H1 (cell line): ENCODE measurements at regions not wholly inside any gene's neighbourhood (a gene's known extent, or its start where the extent isn't known, plus 50 kb on each side); places are given as distances from the start of the nearest gene placed in this dataset.

Source experiments
- CTCF ChIA-PET: fragments of 300-600 bp; sonication (Branson Sonifier 250); formaldehyde crosslinking; loops from one replicate; lab custom pipeline; 2021; ENCODE audit not compliant: partially characterized antibody; lab: Charles Lee
- POLR2A ChIA-PET: fragments of 300-600 bp; sonication (Branson Sonifier 250); formaldehyde crosslinking; loops from one replicate; lab custom pipeline; 2021; ENCODE audit warnings: inconsistent platforms; ENCODE audit not compliant: partially characterized antibody; lab: Charles Lee
- DNase-seq, 2 experiments: peaks; one replicate each; pipeline versions ENCODE4 v3.0.0 to v3.0.0-alpha.2; 2010 to 2022; ENCODE audit warnings: low spot score in 2 of 2, low read depth in 1 of 2, mixed read lengths in 1 of 2
- FAIRE-seq: peaks from 2 replicates; lab custom pipeline; 2011; peaks lifted over from hg19 to GRCh38; lab: Jason Lieb, UNC
- H2AFZ ChIP-seq: 2 replicates; pipeline ENCODE4 v1.8.1; 2012; ENCODE audit warnings: low read length, inconsistent platforms
- H2AK5ac ChIP-seq: 2 replicates; pipeline ENCODE4 v1.6.1; 2013; ENCODE audit warnings: low read depth, low read length
- H2BK120ac ChIP-seq: replicated peaks from 2 replicates; pipeline ENCODE3; 2013; ENCODE audit warnings: low read depth, low read length, inconsistent platforms
- H2BK12ac ChIP-seq: 2 replicates; pipeline ENCODE4 v1.6.1; 2013; ENCODE audit warnings: low read depth, low read length
- H2BK15ac ChIP-seq: 2 replicates; pipeline ENCODE4 v1.6.1; 2013; ENCODE audit warnings: low read length
- H2BK20ac ChIP-seq: 2 replicates; pipeline ENCODE4 v1.6.1; 2013; ENCODE audit warnings: low read length
- H2BK5ac ChIP-seq: 2 replicates; pipeline ENCODE4 v1.6.1; 2013; ENCODE audit warnings: low read depth, low read length
- H3K14ac ChIP-seq: 2 replicates; pipeline ENCODE4 v1.6.1; 2013; ENCODE audit warnings: inconsistent platforms; ENCODE audit not compliant: insufficient read length
- H3K18ac ChIP-seq: 2 replicates; pipeline ENCODE4 v1.6.1; 2013; ENCODE audit warnings: low read length; ENCODE audit errors: extremely low read depth
- H3K23ac ChIP-seq: 2 replicates; pipeline ENCODE4 v1.6.1; 2013; ENCODE audit warnings: inconsistent platforms; ENCODE audit not compliant: insufficient read length
- H3K23me2 ChIP-seq: 2 replicates; pipeline ENCODE4 v1.6.1; 2013; ENCODE audit warnings: low read depth, low read length
- H3K27ac ChIP-seq: 2 replicates; pipeline ENCODE4 v1.6.1; 2011; ENCODE audit warnings: low read depth, low read length, inconsistent platforms
- H3K27me3 ChIP-seq, 4 experiments: replicated peaks in 1 of 4; 1 replicate in 1 of 4; 2 replicates in 3 of 4; pipeline versions ENCODE4 v1.6.1 to v1.8.1; 2011 to 2013; ENCODE audit warnings: low read length in 3 of 4, mild to moderate bottlenecking in 3 of 4, inconsistent platforms in 2 of 4, mixed read lengths in 2 of 4, moderate library complexity in 1 of 4; ENCODE audit not compliant: control insufficient read depth in 3 of 4, insufficient read depth in 3 of 4; ENCODE audit errors: extremely low read depth in 1 of 4
- H3K36me3 ChIP-seq, 4 experiments: 2 replicates each; pipeline versions ENCODE4 v1.6.1 to v1.8.1; 2011 to 2013; ENCODE audit warnings: mild to moderate bottlenecking in 4 of 4, low read length in 3 of 4, moderate library complexity in 2 of 4, control low read depth in 1 of 4, inconsistent platforms in 1 of 4; ENCODE audit not compliant: insufficient read depth in 4 of 4, control insufficient read depth in 2 of 4
- H3K4ac ChIP-seq: replicated peaks from 2 replicates; pipeline ENCODE3; 2013; ENCODE audit warnings: low read length, low read depth, mixed read lengths, inconsistent platforms; ENCODE audit not compliant: insufficient read length
- H3K4me1 ChIP-seq, 4 experiments: replicated peaks in 1 of 4; 1 replicate in 1 of 4; 2 replicates in 3 of 4; pipeline versions ENCODE4 v1.6.1 to v1.8.1; 2011 to 2013; ENCODE audit warnings: low read length in 3 of 4, inconsistent platforms in 2 of 4, mixed read lengths in 1 of 4; ENCODE audit not compliant: insufficient read depth in 4 of 4, control insufficient read depth in 3 of 4
- H3K4me2 ChIP-seq, 2 experiments: 2 replicates each; pipeline versions ENCODE4 v1.6.1 to v1.8.1; 2011 to 2013; ENCODE audit warnings: low read depth in 2 of 2, low read length in 2 of 2, control low read depth in 1 of 2, inconsistent platforms in 1 of 2, mild to moderate bottlenecking in 1 of 2; ENCODE audit not compliant: insufficient read depth in 1 of 2
- H3K4me3 ChIP-seq, 4 experiments: fragments of 200-600, 300-600 bp in 1 of 4; sonication (generic), shearing (Covaris generic), sonication (Bioruptor Twin) in 1 of 4; 2 replicates each; pipeline versions ENCODE4 v1.5.1 to v1.8.1; 2011 to 2016; ENCODE audit warnings: low read length in 4 of 4, low read depth in 3 of 4, control low read depth in 2 of 4, inconsistent platforms in 2 of 4, mild to moderate bottlenecking in 2 of 4, mixed read lengths in 1 of 4, moderate library complexity in 1 of 4; ENCODE audit not compliant: insufficient read depth in 2 of 4; ENCODE audit errors: extremely low read depth in 1 of 4
- H3K56ac ChIP-seq: replicated peaks from 2 replicates; pipeline ENCODE3; 2013; ENCODE audit warnings: low read depth, mild to moderate bottlenecking, mixed read lengths, low read length, inconsistent platforms; ENCODE audit not compliant: insufficient read length
- H3K79me1 ChIP-seq: 2 replicates; pipeline ENCODE4 v1.6.1; 2013; ENCODE audit warnings: low read depth, low read length, control low read depth
- H3K79me2 ChIP-seq, 2 experiments: 2 replicates each; pipeline versions ENCODE4 v1.6.1 to v1.8.1; 2012 to 2013; ENCODE audit warnings: low read length in 2 of 2, mild to moderate bottlenecking in 2 of 2, inconsistent platforms in 1 of 2; ENCODE audit not compliant: insufficient read depth in 2 of 2, control insufficient read depth in 1 of 2
- H3K9ac ChIP-seq, 4 experiments: replicated peaks in 1 of 4; 1 replicate in 1 of 4; 2 replicates in 3 of 4; pipeline versions ENCODE4 v1.6.1 to v1.8.1; 2011 to 2013; ENCODE audit warnings: low read depth in 3 of 4, low read length in 3 of 4, control low read depth in 2 of 4, mild to moderate bottlenecking in 2 of 4, moderate library complexity in 2 of 4, inconsistent platforms in 1 of 4; ENCODE audit errors: extremely low read depth in 1 of 4
- H3K9me3 ChIP-seq, 2 experiments: 2 replicates each; pipeline versions ENCODE4 v1.6.1 to v1.8.1; 2012 to 2013; ENCODE audit warnings: mild to moderate bottlenecking in 2 of 2, moderate library complexity in 2 of 2, control low read depth in 1 of 2, inconsistent platforms in 1 of 2, low read depth in 1 of 2, low read length in 1 of 2, mixed read lengths in 1 of 2; ENCODE audit not compliant: insufficient read depth in 2 of 2
- H4K20me1 ChIP-seq, 2 experiments: replicated peaks in 1 of 2; 2 replicates each; pipeline versions ENCODE3 to v1.8.1; 2011 to 2013; ENCODE audit warnings: inconsistent platforms in 2 of 2, low read length in 2 of 2, mild to moderate bottlenecking in 1 of 2; ENCODE audit not compliant: insufficient read depth in 2 of 2, control insufficient read depth in 1 of 2
- H4K5ac ChIP-seq: 2 replicates; pipeline ENCODE4 v1.6.1; 2013; ENCODE audit warnings: low read length, low read depth, mixed read lengths, inconsistent platforms; ENCODE audit not compliant: insufficient read length
- H4K8ac ChIP-seq: 2 replicates; pipeline ENCODE4 v1.8.0; 2013; ENCODE audit warnings: mild to moderate bottlenecking, moderate library complexity, low read length, inconsistent platforms; ENCODE audit not compliant: insufficient read depth; ENCODE audit errors: extremely low read depth
- H4K91ac ChIP-seq: replicated peaks from 2 replicates; pipeline ENCODE3; 2013; ENCODE audit warnings: low read length, mixed read lengths, inconsistent platforms; ENCODE audit not compliant: insufficient read length
- ATF3 ChIP-seq: IDR thresholded peaks from 2 replicates; pipeline ENCODE4 v1.6.1; 2011; ENCODE audit warnings: low read depth, mild to moderate bottlenecking, low read length; ENCODE audit not compliant: insufficient read depth
- CEBPB ChIP-seq: IDR thresholded peaks from 2 replicates; pipeline ENCODE4 v1.6.1; 2012; ENCODE audit warnings: low read depth, low read length
- CHD2 ChIP-seq: IDR thresholded peaks from 2 replicates; pipeline ENCODE4 v1.6.1; 2012; ENCODE audit warnings: low read length, improper control_type of control experiment
- KDM4A ChIP-seq: IDR thresholded peaks from one replicate; pipeline ENCODE4 v1.7.1; 2012; ENCODE audit warnings: low read depth, mild to moderate bottlenecking, moderate library complexity, low read length, inconsistent platforms; ENCODE audit not compliant: severe bottlenecking
- RNF2 ChIP-seq: fragments of 200-900, 300-1000 bp; sonication (generic); IDR thresholded peaks from 2 replicates; pipeline ENCODE4 v1.7.1; 2016; ENCODE audit warnings: borderline replicate concordance, low read depth, mild to moderate bottlenecking, antibody characterized with exemption, low read length; ENCODE audit not compliant: poor library complexity, severe bottlenecking; ENCODE audit errors: missing control alignments
- TBP ChIP-seq: IDR thresholded peaks from 2 replicates; pipeline ENCODE4 v1.6.1; 2011; ENCODE audit warnings: low read depth, low read length, improper control_type of control experiment
- WGBS, 2 experiments: shearing (Covaris generic) in 1 of 2; methylation state at CpG; one replicate each; pipeline versions ENCODE4 v1.1.6 to v1.1.7; 2013 to 2015; ENCODE audit warnings: low lambda C conversion rate in 2 of 2, mixed read lengths in 2 of 2, inconsistent platforms in 1 of 2, low coverage in 1 of 2, missing lambda C conversion rate in 1 of 2; ENCODE audit not compliant: insufficient replicate concordance in 2 of 2, insufficient coverage in 1 of 2, insufficient read length in 1 of 2; ENCODE audit errors: extremely low coverage in 1 of 2, missing lambda C conversion rate in 1 of 2; 5-methylcytosine and 5-hydroxymethylcytosine counted together
- TF ChIP-seq, protein P1 (sequence below): IDR thresholded peaks from 2 replicates; pipeline ENCODE4 v1.6.1; 2012; ENCODE audit warnings: inconsistent platforms
- TF ChIP-seq, protein P2 (sequence below), 3 experiments: IDR thresholded peaks; 1 replicate in 2 of 3; 2 replicates in 1 of 3; pipeline versions ENCODE4 v1.5.1 to v1.6.1; 2011; ENCODE audit warnings: low read length in 3 of 3, mild to moderate bottlenecking in 3 of 3, inconsistent platforms in 2 of 3, low read depth in 1 of 3, moderate library complexity in 1 of 3; ENCODE audit not compliant: insufficient read depth in 1 of 3; ENCODE audit errors: control extremely low read depth in 1 of 3

DNA sequence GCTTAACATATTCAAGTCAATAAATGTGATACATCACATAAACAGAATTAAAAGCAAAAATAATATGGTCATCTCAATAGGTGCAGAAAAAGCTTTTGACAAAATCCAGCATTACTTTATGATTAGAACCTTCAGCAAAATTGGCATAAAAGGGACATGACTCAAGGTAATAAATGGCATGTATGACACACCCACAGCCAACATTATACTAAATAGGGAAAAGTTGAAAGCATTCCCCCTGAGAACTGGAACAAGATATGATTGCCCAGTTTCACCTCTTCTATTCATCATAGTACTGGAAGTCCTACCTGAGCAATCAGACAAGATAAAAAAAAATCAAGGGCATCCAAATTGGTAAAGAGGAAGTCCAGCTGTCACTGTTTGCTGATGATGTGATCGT, 594.7 kb downstream of the DIPK2A start:
- Histone ChIP-seq H3K4me2 (no peak overlapping the region), H3K9ac (no peak overlapping the region), H3K23me2 (no peaks in the 10 kb centered on the region), H2BK15ac (no peak overlapping the region), H3K27me3 (no peaks in the 10 kb centered on the region), H2AK5ac (no peak overlapping the region), H4K5ac (no peak overlapping the region), H2BK20ac (no peak overlapping the region), H3K36me3 (no peaks in the 10 kb centered on the region), H3K79me2 (no peaks in the 10 kb centered on the region), H3K79me1 (no peaks in the 10 kb centered on the region), H2BK5ac (no peak overlapping the region), H3K14ac (no peak overlapping the region), H4K8ac (no peak overlapping the region), H2BK12ac (no peak overlapping the region), H3K4me3 (no peak overlapping the region), H3K18ac (no peak overlapping the region), H4K20me1 (no peaks in the 10 kb centered on the region), H4K91ac (no peak overlapping the region), H2BK120ac (no peak overlapping the region), H3K56ac (no peak overlapping the region), H3K9me3 (no peaks in the 10 kb centered on the region), H3K23ac (no peak overlapping the region), H2AFZ (no peak overlapping the region), H3K27ac (no peak overlapping the region), H3K4ac (no peak overlapping the region), H3K4me1 (no peaks in the 10 kb centered on the region)
- ChIA-PET POLR2A (no interaction called here), CTCF (no interaction called here)
- 89% methylated on average over 1 of the region's 1 CpG; no CpG with 5 or more reads in 1 of the 2 experiments for WGBS, 2 experiments
- DNase-seq (no peak), FAIRE-seq (no peak)
- TF ChIP-seq CEBPB (no peak), RNF2 (no peak), KDM4A (no peak), CHD2 (no peak), ATF3 (no peak), TBP (no peak)
- TF ChIP-seq, protein P1, sequence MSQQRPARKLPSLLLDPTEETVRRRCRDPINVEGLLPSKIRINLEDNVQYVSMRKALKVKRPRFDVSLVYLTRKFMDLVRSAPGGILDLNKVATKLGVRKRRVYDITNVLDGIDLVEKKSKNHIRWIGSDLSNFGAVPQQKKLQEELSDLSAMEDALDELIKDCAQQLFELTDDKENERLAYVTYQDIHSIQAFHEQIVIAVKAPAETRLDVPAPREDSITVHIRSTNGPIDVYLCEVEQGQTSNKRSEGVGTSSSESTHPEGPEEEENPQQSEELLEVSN: no peak
- TF ChIP-seq, protein P2, sequence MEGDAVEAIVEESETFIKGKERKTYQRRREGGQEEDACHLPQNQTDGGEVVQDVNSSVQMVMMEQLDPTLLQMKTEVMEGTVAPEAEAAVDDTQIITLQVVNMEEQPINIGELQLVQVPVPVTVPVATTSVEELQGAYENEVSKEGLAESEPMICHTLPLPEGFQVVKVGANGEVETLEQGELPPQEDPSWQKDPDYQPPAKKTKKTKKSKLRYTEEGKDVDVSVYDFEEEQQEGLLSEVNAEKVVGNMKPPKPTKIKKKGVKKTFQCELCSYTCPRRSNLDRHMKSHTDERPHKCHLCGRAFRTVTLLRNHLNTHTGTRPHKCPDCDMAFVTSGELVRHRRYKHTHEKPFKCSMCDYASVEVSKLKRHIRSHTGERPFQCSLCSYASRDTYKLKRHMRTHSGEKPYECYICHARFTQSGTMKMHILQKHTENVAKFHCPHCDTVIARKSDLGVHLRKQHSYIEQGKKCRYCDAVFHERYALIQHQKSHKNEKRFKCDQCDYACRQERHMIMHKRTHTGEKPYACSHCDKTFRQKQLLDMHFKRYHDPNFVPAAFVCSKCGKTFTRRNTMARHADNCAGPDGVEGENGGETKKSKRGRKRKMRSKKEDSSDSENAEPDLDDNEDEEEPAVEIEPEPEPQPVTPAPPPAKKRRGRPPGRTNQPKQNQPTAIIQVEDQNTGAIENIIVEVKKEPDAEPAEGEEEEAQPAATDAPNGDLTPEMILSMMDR (IDR thresholded peaks at IDR 0.05; ENCODE audit: control extremely low read depth in 1 of 3, insufficient read depth in 1 of 3, low read depth in 1 of 3, low read length in 3 of 3): no peak
